HG03108 (cell line): ENCODE measurements at regions not wholly inside any gene's neighbourhood (a gene's known extent, or its start where the extent isn't known, plus 50 kb on each side); places are given as distances from the start of the nearest gene placed in this dataset.

Source experiments
- ATAC-seq: cut with Tn5 transposase; IDR thresholded peaks from one replicate; pipeline ENCODE4 v1.9.1; 2021; ENCODE audit warnings: moderate library complexity; ENCODE audit not compliant: unreplicated experiment

- ATAC-seq, result no peak
Measured at GRCh38 chr16:86185089-86185488, 286.1 kb downstream of the IRF8 start.

- no peak for ATAC-seq
Measured at GRCh38 chr16:86186313-86186712, 287.4 kb downstream of the IRF8 start.

- ATAC-seq, result no peak
Measured at GRCh38 chr16:86189934-86190333, 291.0 kb downstream of the IRF8 start.

GRCh38 chr16:86191663-86192062 lies 292.7 kb downstream of the IRF8 start:
- ATAC-seq, result no peak

GRCh38 chr16:86193528-86194193 lies 294.7 kb downstream of the IRF8 start:
- no peak for ATAC-seq

- ATAC-seq, result no peak
Measured at GRCh38 chr16:86195863-86196630, 297.1 kb downstream of the IRF8 start.

- no peak for ATAC-seq
Measured at GRCh38 chr16:86196687-86197391, 297.9 kb downstream of the IRF8 start.

GRCh38 chr16:86198206-86199118 lies 299.5 kb downstream of the IRF8 start:
- ATAC-seq, result no peak

- ATAC-seq, result no peak
Measured at GRCh38 chr16:86199182-86199581, 300.2 kb downstream of the IRF8 start.

- no peak for ATAC-seq
Measured at GRCh38 chr16:86199871-86200695, 301.1 kb downstream of the IRF8 start.

- no peak for ATAC-seq
Measured at GRCh38 chr16:86200722-86201121, 301.8 kb downstream of the IRF8 start.

GRCh38 chr16:86201746-86202145 lies 302.8 kb downstream of the IRF8 start:
- ATAC-seq, result no peak

GRCh38 chr16:86202267-86202666 lies 303.3 kb downstream of the IRF8 start:
- no peak for ATAC-seq

- no peak for ATAC-seq
Measured at GRCh38 chr16:86202760-86203426, 303.9 kb downstream of the IRF8 start.

GRCh38 chr16:86203557-86204275 lies 304.8 kb downstream of the IRF8 start:
- ATAC-seq, result no peak

GRCh38 chr16:86205521-86206245 lies 304.6 kb upstream of the FOXF1 start:
- ATAC-seq, result no peak

- no peak for ATAC-seq
Measured at GRCh38 chr16:86207350-86207749, 303.0 kb upstream of the FOXF1 start.

- no peak for ATAC-seq
Measured at GRCh38 chr16:86209202-86209601, 301.1 kb upstream of the FOXF1 start.
